H1 (cell line): ENCODE measurements at regions not wholly inside any gene's neighbourhood (a gene's known extent, or its start where the extent isn't known, plus 50 kb on each side); places are given as distances from the start of the nearest gene placed in this dataset.

ENCODE experiments used
- CTCF ChIA-PET: fragments of 300-600 bp; sonication (Branson Sonifier 250); formaldehyde crosslinking; loops from one replicate; lab custom pipeline; 2021; ENCODE audit not compliant: partially characterized antibody; lab: Charles Lee
- POLR2A ChIA-PET: fragments of 300-600 bp; sonication (Branson Sonifier 250); formaldehyde crosslinking; loops from one replicate; lab custom pipeline; 2021; ENCODE audit warnings: inconsistent platforms; ENCODE audit not compliant: partially characterized antibody; lab: Charles Lee
- DNase-seq, 2 experiments: peaks; one replicate each; pipeline versions ENCODE4 v3.0.0 to v3.0.0-alpha.2; 2010 to 2022; ENCODE audit warnings: low spot score in 2 of 2, low read depth in 1 of 2, mixed read lengths in 1 of 2
- FAIRE-seq: peaks from 2 replicates; lab custom pipeline; 2011; peaks lifted over from hg19 to GRCh38; lab: Jason Lieb, UNC
- H2AFZ ChIP-seq: 2 replicates; pipeline ENCODE4 v1.8.1; 2012; ENCODE audit warnings: low read length, inconsistent platforms
- H2AK5ac ChIP-seq: 2 replicates; pipeline ENCODE4 v1.6.1; 2013; ENCODE audit warnings: low read depth, low read length
- H2BK120ac ChIP-seq: replicated peaks from 2 replicates; pipeline ENCODE3; 2013; ENCODE audit warnings: low read depth, low read length, inconsistent platforms
- H2BK12ac ChIP-seq: 2 replicates; pipeline ENCODE4 v1.6.1; 2013; ENCODE audit warnings: low read depth, low read length
- H2BK15ac ChIP-seq: 2 replicates; pipeline ENCODE4 v1.6.1; 2013; ENCODE audit warnings: low read length
- H2BK20ac ChIP-seq: 2 replicates; pipeline ENCODE4 v1.6.1; 2013; ENCODE audit warnings: low read length
- H2BK5ac ChIP-seq: 2 replicates; pipeline ENCODE4 v1.6.1; 2013; ENCODE audit warnings: low read depth, low read length
- H3K14ac ChIP-seq: 2 replicates; pipeline ENCODE4 v1.6.1; 2013; ENCODE audit warnings: inconsistent platforms; ENCODE audit not compliant: insufficient read length
- H3K18ac ChIP-seq: 2 replicates; pipeline ENCODE4 v1.6.1; 2013; ENCODE audit warnings: low read length; ENCODE audit errors: extremely low read depth
- H3K23ac ChIP-seq: 2 replicates; pipeline ENCODE4 v1.6.1; 2013; ENCODE audit warnings: inconsistent platforms; ENCODE audit not compliant: insufficient read length
- H3K23me2 ChIP-seq: 2 replicates; pipeline ENCODE4 v1.6.1; 2013; ENCODE audit warnings: low read depth, low read length
- H3K27ac ChIP-seq: 2 replicates; pipeline ENCODE4 v1.6.1; 2011; ENCODE audit warnings: low read depth, low read length, inconsistent platforms
- H3K27me3 ChIP-seq, 4 experiments: replicated peaks in 1 of 4; 1 replicate in 1 of 4; 2 replicates in 3 of 4; pipeline versions ENCODE4 v1.6.1 to v1.8.1; 2011 to 2013; ENCODE audit warnings: low read length in 3 of 4, mild to moderate bottlenecking in 3 of 4, inconsistent platforms in 2 of 4, mixed read lengths in 2 of 4, moderate library complexity in 1 of 4; ENCODE audit not compliant: control insufficient read depth in 3 of 4, insufficient read depth in 3 of 4; ENCODE audit errors: extremely low read depth in 1 of 4
- H3K36me3 ChIP-seq, 4 experiments: 2 replicates each; pipeline versions ENCODE4 v1.6.1 to v1.8.1; 2011 to 2013; ENCODE audit warnings: mild to moderate bottlenecking in 4 of 4, low read length in 3 of 4, moderate library complexity in 2 of 4, control low read depth in 1 of 4, inconsistent platforms in 1 of 4; ENCODE audit not compliant: insufficient read depth in 4 of 4, control insufficient read depth in 2 of 4
- H3K4ac ChIP-seq: replicated peaks from 2 replicates; pipeline ENCODE3; 2013; ENCODE audit warnings: low read length, low read depth, mixed read lengths, inconsistent platforms; ENCODE audit not compliant: insufficient read length
- H3K4me1 ChIP-seq, 4 experiments: replicated peaks in 1 of 4; 1 replicate in 1 of 4; 2 replicates in 3 of 4; pipeline versions ENCODE4 v1.6.1 to v1.8.1; 2011 to 2013; ENCODE audit warnings: low read length in 3 of 4, inconsistent platforms in 2 of 4, mixed read lengths in 1 of 4; ENCODE audit not compliant: insufficient read depth in 4 of 4, control insufficient read depth in 3 of 4
- H3K4me2 ChIP-seq, 2 experiments: 2 replicates each; pipeline versions ENCODE4 v1.6.1 to v1.8.1; 2011 to 2013; ENCODE audit warnings: low read depth in 2 of 2, low read length in 2 of 2, control low read depth in 1 of 2, inconsistent platforms in 1 of 2, mild to moderate bottlenecking in 1 of 2; ENCODE audit not compliant: insufficient read depth in 1 of 2
- H3K4me3 ChIP-seq, 4 experiments: fragments of 200-600, 300-600 bp in 1 of 4; sonication (generic), shearing (Covaris generic), sonication (Bioruptor Twin) in 1 of 4; 2 replicates each; pipeline versions ENCODE4 v1.5.1 to v1.8.1; 2011 to 2016; ENCODE audit warnings: low read length in 4 of 4, low read depth in 3 of 4, control low read depth in 2 of 4, inconsistent platforms in 2 of 4, mild to moderate bottlenecking in 2 of 4, mixed read lengths in 1 of 4, moderate library complexity in 1 of 4; ENCODE audit not compliant: insufficient read depth in 2 of 4; ENCODE audit errors: extremely low read depth in 1 of 4
- H3K56ac ChIP-seq: replicated peaks from 2 replicates; pipeline ENCODE3; 2013; ENCODE audit warnings: low read depth, mild to moderate bottlenecking, mixed read lengths, low read length, inconsistent platforms; ENCODE audit not compliant: insufficient read length
- H3K79me1 ChIP-seq: 2 replicates; pipeline ENCODE4 v1.6.1; 2013; ENCODE audit warnings: low read depth, low read length, control low read depth
- H3K79me2 ChIP-seq, 2 experiments: 2 replicates each; pipeline versions ENCODE4 v1.6.1 to v1.8.1; 2012 to 2013; ENCODE audit warnings: low read length in 2 of 2, mild to moderate bottlenecking in 2 of 2, inconsistent platforms in 1 of 2; ENCODE audit not compliant: insufficient read depth in 2 of 2, control insufficient read depth in 1 of 2
- H3K9ac ChIP-seq, 4 experiments: replicated peaks in 1 of 4; 1 replicate in 1 of 4; 2 replicates in 3 of 4; pipeline versions ENCODE4 v1.6.1 to v1.8.1; 2011 to 2013; ENCODE audit warnings: low read depth in 3 of 4, low read length in 3 of 4, control low read depth in 2 of 4, mild to moderate bottlenecking in 2 of 4, moderate library complexity in 2 of 4, inconsistent platforms in 1 of 4; ENCODE audit errors: extremely low read depth in 1 of 4
- H3K9me3 ChIP-seq, 2 experiments: 2 replicates each; pipeline versions ENCODE4 v1.6.1 to v1.8.1; 2012 to 2013; ENCODE audit warnings: mild to moderate bottlenecking in 2 of 2, moderate library complexity in 2 of 2, control low read depth in 1 of 2, inconsistent platforms in 1 of 2, low read depth in 1 of 2, low read length in 1 of 2, mixed read lengths in 1 of 2; ENCODE audit not compliant: insufficient read depth in 2 of 2
- H4K20me1 ChIP-seq, 2 experiments: replicated peaks in 1 of 2; 2 replicates each; pipeline versions ENCODE3 to v1.8.1; 2011 to 2013; ENCODE audit warnings: inconsistent platforms in 2 of 2, low read length in 2 of 2, mild to moderate bottlenecking in 1 of 2; ENCODE audit not compliant: insufficient read depth in 2 of 2, control insufficient read depth in 1 of 2
- H4K5ac ChIP-seq: 2 replicates; pipeline ENCODE4 v1.6.1; 2013; ENCODE audit warnings: low read length, low read depth, mixed read lengths, inconsistent platforms; ENCODE audit not compliant: insufficient read length
- H4K8ac ChIP-seq: 2 replicates; pipeline ENCODE4 v1.8.0; 2013; ENCODE audit warnings: mild to moderate bottlenecking, moderate library complexity, low read length, inconsistent platforms; ENCODE audit not compliant: insufficient read depth; ENCODE audit errors: extremely low read depth
- H4K91ac ChIP-seq: replicated peaks from 2 replicates; pipeline ENCODE3; 2013; ENCODE audit warnings: low read length, mixed read lengths, inconsistent platforms; ENCODE audit not compliant: insufficient read length
- ASH2L ChIP-seq: fragments of 200-600, 300-600 bp; sonication (generic); IDR thresholded peaks from one replicate; pipeline ENCODE4 v1.7.1; 2017; ENCODE audit warnings: low read length
- CHD1 ChIP-seq: IDR thresholded peaks from 2 replicates; pipeline ENCODE4 v1.6.1; 2012; ENCODE audit warnings: low read depth, low read length, improper control_type of control experiment
- CTCF ChIP-seq, 3 experiments: IDR thresholded peaks; 1 replicate in 2 of 3; 2 replicates in 1 of 3; pipeline versions ENCODE4 v1.5.1 to v1.6.1; 2011; ENCODE audit warnings: low read length in 3 of 3, mild to moderate bottlenecking in 3 of 3, inconsistent platforms in 2 of 3, low read depth in 1 of 3, moderate library complexity in 1 of 3; ENCODE audit not compliant: insufficient read depth in 1 of 3; ENCODE audit errors: control extremely low read depth in 1 of 3
- GTF2F1 ChIP-seq: IDR thresholded peaks from 2 replicates; pipeline ENCODE4 v1.6.1; 2012; ENCODE audit warnings: low read depth, low read length, improper control_type of control experiment, borderline replicate concordance
- HDAC6 ChIP-seq: IDR thresholded peaks from one replicate; pipeline ENCODE4 v1.7.1; 2012; ENCODE audit warnings: low read depth, mild to moderate bottlenecking, inconsistent platforms, low read length, moderate library complexity
- JUND ChIP-seq: IDR thresholded peaks from 2 replicates; pipeline ENCODE4 v1.6.1; 2011; ENCODE audit warnings: mild to moderate bottlenecking, improper control_type of control experiment, low read length
- KDM1A ChIP-seq: fragments of 200-600, 300-600 bp; sonication (generic); IDR thresholded peaks from 2 replicates; pipeline ENCODE4 v1.7.1; 2016; ENCODE audit warnings: mild to moderate bottlenecking, low read length, borderline replicate concordance
- NRF1 ChIP-seq: IDR thresholded peaks from 2 replicates; pipeline ENCODE4 v1.6.1; 2011; ENCODE audit warnings: mild to moderate bottlenecking, low read depth, low read length, improper control_type of control experiment
- RFX5 ChIP-seq: IDR thresholded peaks from 2 replicates; pipeline ENCODE4 v1.6.1; 2011; ENCODE audit warnings: low read depth, low read length, improper control_type of control experiment, borderline replicate concordance
- RXRA ChIP-seq: IDR thresholded peaks from 2 replicates; pipeline ENCODE4 v1.6.1; 2011; ENCODE audit warnings: low read depth, mild to moderate bottlenecking, low read length, moderate library complexity; ENCODE audit not compliant: insufficient read depth
- SIN3A ChIP-seq, 2 experiments: IDR thresholded peaks in 1 of 2; conservative IDR thresholded peaks in 1 of 2; 2 replicates each; pipeline ENCODE4 v1.6.1; 2011 to 2012; ENCODE audit warnings: low read length in 2 of 2, improper control_type of control experiment in 1 of 2, low read depth in 1 of 2, mild to moderate bottlenecking in 1 of 2
- SP2 ChIP-seq: IDR thresholded peaks from 2 replicates; pipeline ENCODE4 v1.6.1; 2012; ENCODE audit warnings: mild to moderate bottlenecking, low read length, inconsistent platforms
- YY1 ChIP-seq: IDR thresholded peaks from 2 replicates; pipeline ENCODE4 v1.6.1; 2011; ENCODE audit warnings: low read depth, mild to moderate bottlenecking, low read length
- WGBS, 2 experiments: shearing (Covaris generic) in 1 of 2; methylation state at CpG; one replicate each; pipeline versions ENCODE4 v1.1.6 to v1.1.7; 2013 to 2015; ENCODE audit warnings: low lambda C conversion rate in 2 of 2, mixed read lengths in 2 of 2, inconsistent platforms in 1 of 2, low coverage in 1 of 2, missing lambda C conversion rate in 1 of 2; ENCODE audit not compliant: insufficient replicate concordance in 2 of 2, insufficient coverage in 1 of 2, insufficient read length in 1 of 2; ENCODE audit errors: extremely low coverage in 1 of 2, missing lambda C conversion rate in 1 of 2; 5-methylcytosine and 5-hydroxymethylcytosine counted together

GRCh38 chr11:46212720-46213119 is 64.7 kb upstream of the CREB3L1 start:
- H2BK5ac ChIP-seq = no peak overlapping the region
- H3K4me1 ChIP-seq = no peaks in the 10 kb centered on the region
- no peak overlapping the region for H4K5ac ChIP-seq
- H2BK120ac ChIP-seq = no peak overlapping the region
- no peaks in the 10 kb centered on the region for H3K79me2 ChIP-seq
- no peak overlapping the region for H3K4me2 ChIP-seq
- no peak overlapping the region for H2BK15ac ChIP-seq
- H2AK5ac ChIP-seq = no peak overlapping the region
- H3K4ac ChIP-seq = no peak overlapping the region
- H4K8ac ChIP-seq = no peak overlapping the region
- no peaks in the 10 kb centered on the region for H4K20me1 ChIP-seq
- 96% methylated on average over 3 of the region's 3 CpGs; no CpG with 5 or more reads in 1 of the 2 experiments for WGBS, 2 experiments
- H3K23me2 ChIP-seq = no peaks in the 10 kb centered on the region
- no peak overlapping the region for H3K9ac ChIP-seq
- ChIA-PET POLR2A (no interaction called here), CTCF (interaction anchor here (0.7 kb wide), 1 partner anchor 138 kb away, joined by 3 read pairs; no protein-coding TSS in a partner anchor)
- no peak overlapping the region for H3K23ac ChIP-seq
- H3K18ac ChIP-seq = no peak overlapping the region
- H3K27me3 ChIP-seq = no peaks in the 10 kb centered on the region
- no peak overlapping the region for H3K56ac ChIP-seq
- H3K9me3 ChIP-seq = no peaks in the 10 kb centered on the region
- no peak overlapping the region for H2BK20ac ChIP-seq
- H3K79me1 ChIP-seq = no peaks in the 10 kb centered on the region
- DNase-seq (no peak), FAIRE-seq (no peak)
- H2BK12ac ChIP-seq = no peak overlapping the region
- H4K91ac ChIP-seq = no peak overlapping the region
- no peak overlapping the region for H3K27ac ChIP-seq
- no peaks in the 10 kb centered on the region for H3K36me3 ChIP-seq
- no peak overlapping the region for H3K14ac ChIP-seq
- no peak overlapping the region for H2AFZ ChIP-seq
- H3K4me3 ChIP-seq = no peak overlapping the region
- TF ChIP-seq SIN3A (conservative IDR thresholded peaks at IDR 0.05 in 1 of 2, IDR thresholded peaks at IDR 0.05 in 1 of 2; ENCODE audit: low read depth in 1 of 2, low read length in 2 of 2) (no peak), RXRA (no peak), HDAC6 (no peak), GTF2F1 (no peak), RFX5 (no peak), JUND (no peak), KDM1A (no peak), SP2 (no peak), ASH2L (no peak), CTCF (IDR thresholded peaks at IDR 0.05; ENCODE audit: control extremely low read depth in 1 of 3, insufficient read depth in 1 of 3, low read depth in 1 of 3, low read length in 3 of 3) (no peak), NRF1 (no peak), YY1 (no peak), CHD1 (no peak)
